ENCODE measurements at regions not wholly inside any gene's neighbourhood (a gene's known extent, or its start where the extent isn't known, plus 50 kb on each side); places are given as distances from the start of the nearest gene placed in this dataset.
"Not testable (repeated sequence)": the region's sequence is repeated elsewhere in the genome, so short reads cannot be mapped to it uniquely, and the experiment has no call there.

DNA sequence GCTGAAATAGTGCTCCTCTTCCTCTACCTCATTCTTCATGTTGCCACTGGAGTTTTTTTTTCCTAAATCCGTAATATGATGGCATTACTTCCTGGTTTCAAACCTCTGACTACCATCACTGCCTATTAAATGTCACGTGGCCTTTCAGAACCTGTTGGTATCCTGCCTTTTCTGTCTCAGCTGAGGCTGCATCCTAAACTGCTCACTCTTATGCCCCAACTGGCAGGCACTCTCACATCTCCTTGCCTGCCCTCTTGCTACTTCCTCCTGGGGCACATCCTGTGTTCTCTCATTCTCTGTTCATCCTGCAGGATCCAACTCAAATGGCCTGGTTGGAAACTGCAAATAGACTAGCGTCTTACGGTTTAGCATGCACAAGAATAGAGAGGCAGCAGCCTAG lies 468.1 kb upstream of the FANCL start:
- DNase-seq = no peak

DNA sequence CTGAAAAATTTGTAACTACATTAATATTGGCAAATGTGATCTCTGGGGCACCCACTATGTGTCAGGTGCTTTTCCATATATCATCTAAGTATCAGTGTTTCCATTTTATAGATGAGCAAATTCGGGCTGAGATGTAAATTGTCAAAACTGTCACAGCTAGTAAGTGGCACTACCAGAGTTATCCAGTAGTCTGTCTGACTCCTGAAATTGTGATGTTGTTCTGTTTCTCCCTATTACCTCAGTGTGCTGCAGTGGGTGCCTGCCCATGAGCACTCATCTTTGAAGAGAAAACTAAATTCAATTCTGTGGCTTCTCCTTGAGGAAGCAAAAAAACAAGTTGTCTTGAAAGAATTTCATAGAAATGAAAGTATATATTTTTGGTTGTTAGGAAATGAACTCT lies 467.4 kb upstream of the FANCL start:
- DNase-seq = no peak

DNA sequence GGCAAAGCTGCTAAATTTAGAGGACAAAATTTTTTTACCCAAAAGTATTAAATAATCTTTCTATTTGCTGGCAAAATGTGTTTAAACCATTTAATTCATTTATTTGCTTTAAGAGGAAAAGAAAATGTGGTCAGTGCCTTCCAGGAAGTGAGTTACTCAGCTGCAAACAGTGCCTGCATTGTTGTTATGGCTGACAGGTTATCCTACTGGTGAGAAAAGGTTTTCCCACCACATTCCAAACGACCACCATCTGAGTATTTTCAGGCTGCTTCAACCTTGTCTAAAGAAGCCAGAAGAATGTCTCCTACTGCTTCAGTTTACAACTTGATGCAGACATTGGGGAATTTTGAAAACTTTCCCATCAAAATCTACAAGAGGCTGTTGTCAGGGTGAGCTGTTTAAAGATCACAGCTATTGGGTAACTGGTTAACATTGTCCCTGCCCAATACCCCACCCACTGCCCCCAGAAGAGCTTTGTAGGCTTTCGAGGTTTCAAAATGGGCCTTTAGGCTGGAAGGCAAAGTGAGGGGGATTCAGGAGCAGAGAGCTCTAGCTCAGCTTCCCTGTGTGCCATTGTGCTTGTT lies 461.3 kb upstream of the FANCL start:
- no peak for DNase-seq

DNA sequence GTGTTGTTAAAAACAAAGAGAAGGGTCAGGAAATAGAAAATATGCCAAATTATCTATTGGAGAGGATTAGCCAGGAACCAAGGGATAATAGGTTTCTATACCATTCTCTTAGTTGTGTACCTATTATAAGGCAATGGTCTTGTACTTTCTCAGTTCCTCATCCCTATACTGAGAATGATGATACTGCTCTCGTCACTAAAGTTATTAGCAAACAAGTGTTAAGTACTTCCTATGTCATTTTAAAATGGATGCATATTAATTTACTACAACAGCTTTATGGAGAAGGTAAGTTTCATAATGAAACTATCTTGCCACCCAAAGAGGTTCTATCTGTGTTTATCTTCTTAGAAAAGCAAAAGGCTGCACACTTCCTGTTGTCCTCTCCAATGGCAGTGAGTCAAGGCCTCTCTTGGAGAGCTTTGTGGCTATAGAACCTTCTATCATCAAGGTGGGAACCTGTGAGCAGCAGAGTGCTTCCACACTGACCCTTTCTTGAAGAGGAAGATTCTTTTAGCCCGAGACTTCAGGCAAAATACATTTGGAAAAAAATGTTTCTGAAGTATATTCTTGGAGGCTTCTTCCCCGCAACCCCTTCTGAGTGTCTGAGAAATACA lies 460.7 kb upstream of the FANCL start:
- DNase-seq = no peak

DNA sequence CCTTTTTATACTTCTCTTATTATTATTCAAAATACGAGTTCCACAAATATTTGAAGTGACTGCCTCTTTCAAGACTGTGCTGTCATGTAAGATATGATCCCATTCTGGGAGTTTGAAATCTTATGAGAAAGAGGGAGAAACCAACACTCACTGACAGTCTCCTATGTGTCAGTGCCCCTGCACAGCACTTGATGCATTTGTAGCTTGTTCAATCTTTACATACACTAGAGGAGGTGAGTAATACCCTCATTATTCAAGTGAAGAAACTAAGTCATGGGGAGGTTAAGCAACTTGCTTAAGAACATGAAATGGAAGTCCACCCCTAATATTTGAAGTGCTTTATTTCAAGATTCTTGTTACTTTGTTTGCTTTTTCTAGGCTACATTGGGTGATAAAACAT lies 459.5 kb upstream of the FANCL start:
- no peak for DNase-seq

DNA sequence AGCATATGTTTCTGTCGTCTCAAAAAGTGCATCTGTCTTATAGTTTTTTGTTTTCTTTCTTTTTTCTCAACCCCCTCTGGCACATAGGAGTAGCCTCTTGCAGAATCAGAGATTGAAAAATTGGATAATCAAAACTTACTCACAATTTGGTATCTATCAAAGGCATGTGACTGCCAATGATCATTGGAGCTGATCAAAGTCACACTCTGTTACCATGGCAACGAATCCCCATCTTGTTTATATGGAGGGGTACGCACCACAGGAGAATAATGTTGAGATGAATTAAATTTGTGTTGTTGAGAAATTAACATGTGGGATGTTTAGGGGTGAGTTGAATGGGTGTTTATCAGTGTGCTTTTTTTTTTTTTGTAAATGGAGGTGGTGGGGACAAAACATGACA lies 458.3 kb upstream of the FANCL start:
- DNase-seq = no peak

DNA sequence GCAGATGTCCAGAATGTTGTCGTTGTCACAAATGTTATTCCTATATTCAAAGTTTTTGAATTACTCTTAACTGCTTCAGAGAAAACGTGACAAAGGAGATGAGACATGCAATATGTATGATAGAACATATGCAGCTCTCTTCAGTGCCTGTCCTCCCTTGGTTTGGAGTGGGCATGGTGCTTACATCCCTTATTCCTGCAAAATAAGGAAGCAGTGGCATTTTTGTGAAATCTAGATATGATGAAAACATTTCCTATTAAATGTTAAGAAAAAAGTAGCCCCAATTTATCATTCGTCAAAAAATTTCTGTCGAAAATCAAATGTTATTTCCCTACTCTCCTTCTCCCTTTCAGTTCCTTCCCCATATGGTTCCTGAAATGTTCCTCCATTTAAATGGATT lies 457.5 kb upstream of the FANCL start:
- no peak for DNase-seq

DNA sequence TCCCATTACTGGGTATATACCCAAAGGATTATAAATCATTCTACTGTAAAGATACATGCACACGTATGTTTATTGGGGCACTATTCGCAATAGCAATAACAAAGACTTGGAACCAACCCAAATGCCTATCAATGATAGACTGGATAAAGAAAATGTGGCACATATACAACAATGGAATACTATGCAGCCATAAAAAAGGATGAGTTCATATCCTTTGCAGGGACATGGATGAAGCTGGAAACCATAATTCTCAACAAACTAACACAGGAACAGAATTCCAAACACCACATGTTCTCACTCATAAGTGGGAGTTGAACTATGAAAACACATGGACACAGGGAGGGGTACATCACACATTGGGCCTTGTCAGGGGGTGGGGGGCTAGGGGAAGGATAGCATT lies 453.0 kb upstream of the FANCL start:
- not testable (repeated sequence) for DNase-seq

DNA sequence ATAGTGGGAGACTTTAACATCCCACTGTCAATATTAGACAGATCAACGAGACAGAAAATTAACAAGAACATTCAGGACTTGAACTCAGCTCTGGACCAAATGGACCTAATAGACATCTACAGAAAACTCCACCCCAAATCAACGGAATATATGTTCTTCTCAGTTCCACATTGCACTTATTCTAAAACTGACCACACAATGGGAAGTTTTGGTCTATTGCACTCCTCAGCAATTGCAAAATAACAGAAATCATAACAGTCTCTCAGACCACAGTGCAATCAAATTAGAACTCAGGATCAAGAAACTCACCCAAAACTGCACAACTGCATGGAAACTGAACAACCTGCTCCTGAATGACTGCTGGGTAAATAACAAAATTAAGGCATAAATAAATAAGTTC lies 449.9 kb upstream of the FANCL start:
- not testable (repeated sequence) for DNase-seq

DNA sequence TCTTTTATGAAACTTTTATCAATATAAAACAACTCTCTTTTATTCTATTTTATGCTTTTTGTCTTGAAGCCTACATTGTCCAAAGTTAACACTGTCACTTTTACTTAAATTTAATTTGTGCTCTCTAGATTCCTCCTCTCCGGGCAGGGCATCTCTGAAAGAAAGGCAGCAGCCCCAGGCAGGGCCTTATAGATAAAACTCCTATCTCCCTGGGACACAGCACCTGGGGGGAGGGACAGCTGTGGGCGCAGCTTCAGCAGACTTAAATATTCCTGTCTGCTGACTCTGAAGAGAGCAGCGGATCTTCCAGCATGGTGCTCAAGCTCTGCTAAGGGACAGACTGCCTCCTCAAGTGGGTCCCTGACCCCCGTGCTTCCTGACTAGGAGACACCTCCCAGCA lies 447.7 kb upstream of the FANCL start:
- DNase-seq = no peak

DNA sequence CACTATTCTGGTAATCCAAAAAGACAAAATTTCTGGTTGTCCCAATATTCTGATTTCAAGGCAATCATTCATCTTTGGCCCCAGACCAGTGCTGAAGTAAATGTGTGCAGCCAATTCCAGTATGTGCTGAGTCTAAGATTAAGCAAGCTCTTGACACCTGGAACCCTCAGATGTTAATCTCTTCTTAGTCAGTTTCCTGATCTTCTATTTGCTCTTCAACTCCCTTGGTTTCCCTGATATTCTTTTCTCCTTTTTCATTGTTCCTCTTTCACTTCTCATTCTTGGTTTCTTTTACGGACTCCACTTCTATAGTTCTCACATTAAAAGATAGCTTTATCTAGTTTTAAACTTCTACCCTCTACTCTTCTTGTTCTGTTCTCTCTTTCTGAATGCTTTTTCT lies 445.7 kb upstream of the FANCL start:
- no peak for DNase-seq

DNA sequence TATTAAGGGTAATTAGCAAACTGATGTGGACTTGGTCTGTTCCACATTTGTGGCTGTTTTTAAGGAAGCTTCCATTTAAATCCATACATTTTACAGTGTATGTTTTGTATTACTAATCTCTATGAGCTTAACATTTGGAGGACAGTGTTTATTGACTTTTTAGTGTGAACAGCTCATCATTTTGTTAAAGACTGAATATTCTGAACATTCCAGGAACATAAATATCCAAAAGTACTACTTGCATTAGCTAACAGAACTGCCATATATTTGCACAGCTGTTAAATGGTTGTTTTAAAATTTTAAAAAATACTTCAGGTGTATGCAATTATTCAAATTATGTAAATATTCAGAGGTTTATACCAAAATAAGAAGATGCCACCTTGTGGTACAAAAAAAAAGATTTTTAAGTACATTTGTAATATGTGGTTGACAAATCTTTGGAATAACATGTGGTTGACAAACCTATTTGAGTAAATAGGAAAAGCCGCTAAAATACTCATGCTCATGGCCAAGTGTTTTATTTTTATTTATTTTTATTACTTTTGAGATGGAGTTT lies 439.7 kb upstream of the FANCL start:
- DNase-seq = no peak

DNA sequence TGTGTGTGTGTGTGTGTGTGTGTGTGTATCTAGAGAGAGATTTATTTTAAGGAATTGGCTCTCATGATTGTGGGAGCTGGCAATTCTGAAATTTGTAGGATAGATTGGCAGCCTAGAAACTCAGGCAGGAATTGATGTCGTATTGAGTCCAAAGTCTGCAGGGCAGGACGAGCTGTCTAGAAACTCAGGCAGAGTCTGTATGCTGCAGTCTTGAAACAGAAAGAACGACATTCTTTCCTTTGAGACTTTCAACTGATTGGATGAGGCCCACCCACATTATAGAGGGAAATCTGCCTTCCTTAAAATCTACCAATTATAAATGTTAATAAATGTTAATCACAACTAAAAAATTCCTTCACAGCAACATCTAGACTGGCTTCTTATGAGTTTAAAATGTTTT lies 436.6 kb upstream of the FANCL start:
- no peak for DNase-seq

DNA sequence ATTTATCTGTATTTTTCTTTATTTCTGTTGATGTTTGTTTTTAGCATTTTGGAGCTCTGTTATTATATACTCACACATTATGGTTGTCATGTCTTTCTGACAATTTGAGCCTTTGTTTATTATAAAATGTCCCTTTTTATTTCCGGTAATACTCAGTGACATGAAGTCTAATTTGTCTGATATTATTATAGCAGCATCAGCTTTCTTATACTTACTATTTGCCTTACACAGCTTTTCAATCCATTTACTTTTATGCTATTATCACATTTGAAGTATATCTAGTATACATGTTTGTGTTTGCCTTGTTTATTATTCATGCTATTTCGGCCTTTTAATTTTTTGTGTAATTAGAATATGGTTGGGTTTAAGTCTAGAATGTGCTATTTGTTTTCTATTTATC lies 430.6 kb upstream of the FANCL start:
- no peak for DNase-seq

DNA sequence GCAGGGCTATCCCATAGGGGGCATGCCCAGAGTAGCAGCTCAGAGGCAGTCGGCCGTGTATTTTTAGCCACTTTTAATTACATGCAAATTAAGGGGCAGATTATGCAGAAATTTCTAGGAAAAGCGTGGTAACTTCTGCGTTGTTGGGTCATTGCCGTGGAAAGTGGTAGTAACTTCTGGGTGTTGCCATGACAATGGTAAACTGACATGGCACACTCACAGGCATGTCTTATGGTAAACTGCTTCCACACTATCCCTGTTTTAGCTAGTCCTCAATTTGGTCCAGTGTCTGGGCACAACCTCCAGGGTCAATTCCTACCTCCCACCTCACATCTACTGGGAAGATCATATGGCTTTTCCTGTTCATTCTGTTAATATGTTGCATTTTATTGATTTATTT lies 428.9 kb upstream of the FANCL start:
- DNase-seq = no peak

DNA sequence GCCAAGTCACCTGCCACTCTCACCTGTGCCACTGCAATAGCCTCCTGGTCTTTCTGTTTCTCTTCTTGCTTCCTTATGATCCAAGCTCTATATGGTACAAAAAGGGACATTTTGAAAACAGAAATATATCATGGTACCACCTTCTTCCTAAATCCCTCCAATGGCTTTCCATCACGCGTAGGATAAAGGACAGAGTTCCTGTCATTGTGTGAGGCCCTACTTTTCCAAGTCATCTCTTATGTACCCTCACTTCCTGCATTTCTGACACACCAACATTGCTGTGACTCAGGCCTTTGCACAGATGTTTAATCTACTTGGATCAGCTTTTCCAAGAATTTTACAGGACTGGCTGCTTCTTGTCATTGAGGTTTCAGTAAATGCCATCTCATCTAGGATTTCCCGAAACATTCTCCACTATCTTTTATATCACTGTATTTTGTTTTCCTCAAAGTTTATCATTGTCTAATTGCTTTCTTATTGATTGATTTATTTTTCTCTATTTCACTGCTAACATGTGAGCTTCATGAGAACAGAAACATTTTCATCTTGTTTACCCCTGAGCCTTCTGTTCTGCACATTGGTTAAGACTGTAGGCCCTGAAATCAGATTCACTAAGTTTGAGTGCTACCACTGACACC lies 426.1 kb upstream of the FANCL start:
- no peak for DNase-seq

DNA sequence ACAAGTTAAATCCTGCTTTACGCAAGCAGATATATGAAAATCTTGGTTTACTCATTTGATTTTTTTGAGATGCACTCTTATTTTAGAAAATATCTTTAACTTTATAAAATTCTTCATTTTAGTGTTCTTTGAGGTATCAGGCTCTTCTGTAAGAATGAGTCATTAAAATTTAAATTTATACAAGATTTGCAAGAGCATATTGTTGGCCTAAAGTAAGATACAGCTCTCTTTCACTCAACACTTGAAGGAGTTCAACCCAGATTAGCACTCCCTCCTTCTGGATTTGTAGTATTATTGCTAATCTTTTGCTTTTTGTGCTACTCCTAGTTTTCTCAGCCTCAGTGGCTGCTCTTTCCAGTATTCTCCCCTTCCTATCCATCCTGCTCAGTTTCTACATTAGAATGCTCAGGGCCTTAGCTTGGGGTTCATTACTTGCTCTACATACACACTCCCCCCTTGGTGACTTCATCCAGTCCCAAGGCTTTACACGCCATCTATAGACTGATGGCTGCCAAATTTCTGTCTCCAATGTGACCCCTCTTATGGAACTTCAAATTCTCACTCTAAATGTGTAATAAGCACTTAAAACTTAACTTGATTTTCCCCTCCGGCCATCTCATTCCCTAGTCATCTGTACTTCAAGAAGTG lies 425.3 kb upstream of the FANCL start:
- DNase-seq = no peak

DNA sequence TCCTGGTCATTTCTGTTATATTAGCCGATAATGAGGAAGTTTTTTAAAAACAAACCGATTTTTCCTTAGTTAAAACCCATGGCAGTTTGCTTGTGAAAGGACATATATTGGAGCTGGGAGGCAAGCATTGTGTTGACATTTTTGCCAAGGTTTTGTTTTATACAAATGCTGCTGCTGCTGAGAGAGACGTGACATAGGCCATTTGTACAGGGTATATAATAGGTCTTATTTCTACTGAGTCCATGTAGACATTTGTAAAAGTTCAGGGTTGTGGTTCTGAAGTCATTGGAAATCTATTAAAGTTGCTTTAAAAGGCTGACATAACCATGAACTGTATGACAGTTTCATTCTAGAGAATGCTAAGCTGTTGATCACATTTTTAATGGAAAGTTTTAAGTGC lies 424.0 kb upstream of the FANCL start:
- DNase-seq = no peak

DNA sequence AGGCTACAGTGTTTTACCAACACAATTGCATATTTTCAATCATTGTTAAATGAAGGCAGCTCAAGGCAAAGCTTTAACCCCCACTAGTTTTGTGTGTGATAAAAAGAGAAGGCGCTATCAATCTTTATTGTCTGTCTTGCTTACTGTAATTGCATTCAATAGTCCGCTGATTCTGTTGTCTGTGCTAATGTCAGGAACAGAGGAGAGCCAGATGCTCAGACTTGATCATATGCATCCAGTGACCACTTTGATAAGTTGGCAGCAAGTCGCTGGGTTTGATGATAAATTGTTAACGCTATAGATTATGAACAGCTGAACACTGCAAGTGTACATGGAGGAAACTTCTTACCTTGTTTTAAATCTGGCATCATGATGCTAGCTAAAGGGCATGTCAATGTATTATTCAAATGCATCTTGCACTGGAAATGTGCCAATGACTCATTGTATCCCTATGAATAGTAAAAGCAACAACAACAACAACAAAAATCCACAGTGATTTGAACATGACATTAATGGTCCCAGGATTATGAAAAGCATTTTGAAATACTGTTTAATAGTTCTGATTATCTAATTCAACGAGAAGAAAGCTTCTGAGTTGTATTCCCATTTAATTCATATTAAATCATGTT lies 423.5 kb upstream of the FANCL start:
- DNase-seq = no peak

DNA sequence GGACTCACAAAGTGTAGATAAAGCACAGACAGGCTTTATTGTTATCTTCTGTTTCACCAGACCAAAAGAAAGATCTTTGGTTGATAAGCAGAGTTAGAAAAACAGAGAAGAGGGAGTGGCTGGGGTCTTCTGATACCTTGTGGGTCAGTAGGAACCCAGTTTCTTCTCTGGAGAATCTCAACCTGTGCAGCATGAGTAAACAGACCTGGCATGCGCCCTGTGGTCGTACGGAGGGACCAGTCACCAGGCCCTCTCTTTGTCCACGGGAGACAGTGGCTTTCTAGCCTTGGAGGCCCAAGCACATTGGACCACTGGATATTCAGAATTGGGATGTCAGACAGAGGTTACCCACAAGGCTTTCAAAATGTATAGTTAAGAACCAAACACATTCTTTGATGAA lies 418.9 kb upstream of the FANCL start:
- DNase-seq = no peak

DNA sequence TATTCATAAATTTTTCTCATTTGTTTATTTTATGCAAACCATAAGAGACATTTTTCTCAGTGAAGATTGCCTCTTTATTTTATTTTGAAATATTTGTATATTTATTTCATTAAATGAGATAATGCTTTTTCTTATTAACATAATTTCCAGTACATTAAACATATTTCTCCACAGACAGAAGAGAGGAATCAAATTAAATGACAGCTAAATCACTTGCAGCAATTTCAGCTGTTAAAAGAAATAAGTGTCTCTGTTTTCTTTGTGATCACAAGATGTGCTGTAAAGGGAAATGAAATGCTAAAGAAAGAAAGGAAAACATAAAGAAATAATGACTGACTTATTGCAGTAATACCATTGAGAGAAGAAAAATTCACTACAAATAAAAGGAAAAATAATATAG lies 414.0 kb upstream of the FANCL start:
- DNase-seq = no peak

DNA sequence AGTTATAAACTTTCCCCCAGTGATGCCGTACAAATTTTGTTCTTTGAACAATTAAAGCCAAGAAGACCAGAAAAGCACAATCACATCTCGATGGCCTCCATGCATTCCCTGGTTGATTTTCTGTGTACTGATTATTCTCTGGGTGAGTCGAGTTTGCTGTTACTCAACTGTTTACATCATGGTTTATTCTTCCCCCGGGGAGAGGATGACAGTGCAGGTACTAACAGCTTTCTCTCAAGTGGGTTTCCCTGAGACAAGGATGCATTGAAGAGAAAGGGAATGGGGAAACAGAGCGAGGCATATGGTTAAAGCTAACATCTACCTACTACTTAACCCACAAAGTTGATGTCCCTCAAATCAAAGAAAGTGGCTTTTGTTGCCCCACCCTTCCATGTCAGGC lies 410.8 kb upstream of the FANCL start:
- no peak for DNase-seq

DNA sequence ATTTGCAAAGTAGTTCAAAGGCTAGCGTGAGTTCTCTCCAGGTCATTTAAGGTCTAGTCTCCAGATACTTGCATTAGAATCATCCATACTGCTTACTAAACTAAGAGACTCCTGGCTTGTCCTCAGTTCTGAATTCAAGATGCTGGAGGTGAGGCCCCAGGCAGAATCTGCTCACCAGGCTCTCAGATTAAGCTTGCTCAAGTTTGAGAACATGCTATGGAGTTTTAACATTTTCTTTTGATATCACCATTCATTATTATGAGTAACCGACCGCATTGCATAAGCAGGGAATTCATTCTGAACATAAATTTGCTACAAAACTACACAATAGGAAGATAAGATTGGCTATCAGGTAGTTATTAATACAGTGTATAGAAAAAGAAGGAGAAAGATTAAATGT lies 409.7 kb upstream of the FANCL start:
- no peak for DNase-seq

Measured in skin of body (tissue), 1 donor.